ENCODE measurements at regions not wholly inside any gene's neighbourhood (a gene's known extent, or its start where the extent isn't known, plus 50 kb on each side); places are given as distances from the start of the nearest gene placed in this dataset.

GRCh38 chr2:107308835-107309234 lies 422.9 kb upstream of the ST6GAL2 start:
- no peaks in the 10 kb centered on the region for H3K4me1 Mint-ChIP-seq
- DNase-seq (no peak), ATAC-seq (ENCODE audit: low read depth in 2 of 2) (no peak)
- H3K9me3 Mint-ChIP-seq = peaks cover 0 to 5% (median 3%) of the 10 kb centered on the region in 7 donors
- H3K27me3 Mint-ChIP-seq = no peaks in the 10 kb centered on the region
- no peak overlapping the region for H3K27ac Mint-ChIP-seq
- H3K4me3 Mint-ChIP-seq = no peak overlapping the region
- no peaks in the 10 kb centered on the region for H3K36me3 Mint-ChIP-seq

DNA sequence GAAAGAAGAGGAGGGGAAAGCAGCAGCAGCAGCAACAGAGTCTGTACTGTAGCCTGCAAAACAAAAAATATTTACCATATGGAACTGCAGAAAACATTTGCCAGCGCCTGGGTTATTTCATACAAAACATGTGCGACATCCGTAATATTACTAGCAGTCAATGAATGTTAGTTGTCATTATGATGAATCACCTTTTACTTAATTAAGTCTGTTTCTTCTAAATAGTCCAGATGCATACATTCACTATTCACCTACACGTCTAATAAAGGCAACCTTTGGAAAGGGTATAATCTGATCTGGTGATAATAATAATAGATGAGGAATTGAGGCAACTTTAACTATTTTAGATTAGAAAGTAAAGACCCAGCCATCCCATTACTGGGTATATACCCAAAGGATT lies 426.3 kb upstream of the ST6GAL2 start:
- no peak for ATAC-seq (ENCODE audit: low read depth in 2 of 2)
- Mint-ChIP-seq H3K4me1 (no peaks in the 10 kb centered on the region), H3K27ac (no peak overlapping the region), H3K9me3 (peaks cover 0 to 10% (median 4%) of the 10 kb centered on the region in 7 donors), H3K4me3 (no peak overlapping the region), H3K27me3 (no peaks in the 10 kb centered on the region), H3K36me3 (no peaks in the 10 kb centered on the region)
- DNase-seq = no peak

DNA sequence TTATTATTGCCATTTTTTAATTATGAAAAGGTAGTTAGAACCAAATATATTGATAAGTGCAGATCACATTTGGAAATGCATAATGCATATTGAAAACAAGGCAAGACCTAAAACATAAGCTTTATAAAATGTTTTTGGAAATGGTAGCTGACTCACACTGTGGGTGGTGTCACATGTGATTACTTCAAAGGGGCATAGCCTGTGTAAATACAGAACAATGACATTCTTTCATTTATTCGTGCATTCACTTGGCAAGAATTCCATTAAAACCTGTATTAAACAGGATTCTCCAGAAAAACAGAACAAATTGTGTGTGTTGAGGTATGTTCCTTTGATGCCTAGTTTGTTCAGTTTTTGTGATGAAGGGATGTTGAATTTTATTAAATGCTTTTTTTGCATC lies 427.3 kb upstream of the ST6GAL2 start:
- Mint-ChIP-seq H3K27me3 (no peaks in the 10 kb centered on the region), H3K4me1 (no peaks in the 10 kb centered on the region), H3K27ac (no peak overlapping the region), H3K9me3 (peaks cover 0 to 10% (median 4%) of the 10 kb centered on the region in 7 donors), H3K36me3 (no peaks in the 10 kb centered on the region), H3K4me3 (no peak overlapping the region)
- no peak for ATAC-seq (ENCODE audit: low read depth in 2 of 2)
- DNase-seq = no peak

DNA sequence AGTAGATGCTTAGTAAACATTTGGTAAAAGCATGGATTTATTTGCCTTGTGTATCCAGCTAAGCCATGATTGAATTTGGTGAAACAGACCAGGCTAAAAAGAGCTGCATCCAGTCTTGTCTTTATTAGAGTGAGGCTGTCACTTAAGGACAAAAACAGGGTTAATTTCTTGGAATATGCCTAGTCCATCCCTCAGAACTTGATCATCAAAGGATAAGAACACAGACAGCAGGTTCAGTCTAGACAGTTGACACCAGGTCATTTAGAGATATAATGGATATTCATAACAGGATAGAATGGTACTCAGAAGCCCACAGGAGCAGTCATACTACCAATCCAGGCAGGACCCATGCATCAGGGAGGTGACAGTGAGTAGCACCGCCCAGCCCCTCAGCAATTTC lies 434.9 kb upstream of the ST6GAL2 start:
- ATAC-seq (ENCODE audit: low read depth in 2 of 2) = no peak

GRCh38 chr2:107322416-107322815 lies 436.4 kb upstream of the ST6GAL2 start:
- Mint-ChIP-seq H3K9me3 (peaks cover 0 to 23% (median 7%) of the 10 kb centered on the region in 7 donors), H3K27me3 (no peaks in the 10 kb centered on the region), H3K4me1 (no peaks in the 10 kb centered on the region), H3K36me3 (no peaks in the 10 kb centered on the region), H3K4me3 (no peak overlapping the region), H3K27ac (no peak overlapping the region)
- DNase-seq (no peak), ATAC-seq (ENCODE audit: low read depth in 2 of 2) (no peak)

More for the DNA sequence above, 434.9 kb upstream of the ST6GAL2 start:
- Mint-ChIP-seq H3K27me3 (no peaks in the 10 kb centered on the region), H3K9me3 (peaks cover 0 to 12% (median 4%) of the 10 kb centered on the region in 7 donors), H3K27ac (no peak overlapping the region), H3K36me3 (no peaks in the 10 kb centered on the region), H3K4me3 (no peak overlapping the region), H3K4me1 (no peaks in the 10 kb centered on the region)
- DNase-seq = no peak

DNA sequence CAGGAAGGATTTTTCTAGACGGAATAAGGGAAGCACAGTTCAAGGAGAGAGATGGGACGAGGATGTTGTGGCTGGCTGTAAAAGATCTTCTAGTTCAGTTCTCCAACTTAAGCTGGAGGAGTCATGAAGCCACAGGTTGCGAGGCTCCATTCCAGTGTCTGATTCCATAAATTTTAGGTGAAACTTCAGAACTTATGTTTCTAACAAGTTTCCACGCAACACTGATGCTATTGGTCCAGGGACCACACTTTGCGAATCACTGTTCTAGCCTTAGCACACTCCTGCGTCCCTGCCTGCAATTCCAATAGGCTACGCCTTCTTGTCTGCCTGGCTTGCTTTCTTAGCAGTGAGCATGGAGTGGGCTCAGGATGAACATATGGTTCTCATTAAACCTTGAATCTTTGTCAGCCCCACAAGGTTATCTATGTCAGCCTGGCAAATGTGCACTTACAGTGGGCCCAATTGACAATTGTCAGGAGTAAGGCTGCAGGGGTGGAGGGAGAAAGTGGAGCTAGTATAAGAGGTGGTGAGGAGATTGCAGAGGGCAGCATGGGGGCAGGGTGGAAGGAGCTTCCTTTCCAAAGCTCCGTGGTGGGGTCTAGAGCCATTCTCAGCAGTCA lies 438.1 kb upstream of the ST6GAL2 start:
- H3K9me3 Mint-ChIP-seq = peaks cover 5 to 27% (median 12%) of the 10 kb centered on the region in 7 donors
- ATAC-seq (ENCODE audit: low read depth in 2 of 2) = no peak
- no peaks in the 10 kb centered on the region for H3K36me3 Mint-ChIP-seq
- no peak overlapping the region for H3K27ac Mint-ChIP-seq
- DNase-seq = no peak
- H3K4me1 Mint-ChIP-seq = no peaks in the 10 kb centered on the region
- no peak overlapping the region for H3K4me3 Mint-ChIP-seq
- no peaks in the 10 kb centered on the region for H3K27me3 Mint-ChIP-seq

GRCh38 chr2:107325981-107326786 lies 440.2 kb upstream of the ST6GAL2 start:
- DNase-seq (no peak), ATAC-seq (ENCODE audit: low read depth in 2 of 2) (no peak)
- H3K36me3 Mint-ChIP-seq = no peaks in the 10 kb centered on the region
- H3K4me3 Mint-ChIP-seq = no peak overlapping the region
- no peak overlapping the region for H3K27ac Mint-ChIP-seq
- no peaks in the 10 kb centered on the region for H3K4me1 Mint-ChIP-seq
- H3K9me3 Mint-ChIP-seq = peaks cover 10 to 29% (median 12%) of the 10 kb centered on the region in 7 donors
- H3K27me3 Mint-ChIP-seq = no peaks in the 10 kb centered on the region

GRCh38 chr2:107334306-107334705 lies 448.3 kb upstream of the ST6GAL2 start:
- no peak for ATAC-seq (ENCODE audit: low read depth in 2 of 2)
- Mint-ChIP-seq H3K9me3 (peaks cover 3 to 14% (median 8%) of the 10 kb centered on the region in 7 donors), H3K4me3 (no peak overlapping the region), H3K27ac (no peak overlapping the region), H3K27me3 (no peaks in the 10 kb centered on the region), H3K4me1 (no peaks in the 10 kb centered on the region), H3K36me3 (no peaks in the 10 kb centered on the region)
- no peak for DNase-seq

DNA sequence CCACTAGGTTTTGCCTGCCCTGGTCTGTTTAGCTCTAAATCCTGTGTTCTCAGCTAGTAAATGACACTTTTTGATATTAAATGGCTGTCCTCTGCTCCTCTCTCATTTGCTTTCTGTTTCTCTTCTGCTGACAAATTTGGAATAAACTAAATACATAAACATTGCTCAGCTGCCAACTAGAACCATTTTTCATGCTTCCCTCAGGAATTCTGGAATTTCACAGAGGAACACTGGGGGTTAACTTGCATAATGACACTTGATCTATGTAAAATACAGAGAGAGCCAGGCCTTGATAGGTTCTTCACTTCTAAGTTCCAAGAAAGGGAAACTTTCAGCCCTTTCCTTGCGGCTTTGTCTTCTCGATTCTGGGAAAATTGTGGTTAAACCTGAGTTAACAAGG lies 450.6 kb upstream of the ST6GAL2 start:
- Mint-ChIP-seq H3K4me1 (no peaks in the 10 kb centered on the region), H3K9me3 (peaks cover 0 to 18% (median 5%) of the 10 kb centered on the region in 7 donors), H3K4me3 (no peak overlapping the region), H3K36me3 (no peaks in the 10 kb centered on the region), H3K27ac (no peak overlapping the region), H3K27me3 (no peaks in the 10 kb centered on the region)
- DNase-seq = no peak
- no peak for ATAC-seq (ENCODE audit: low read depth in 2 of 2)

DNA sequence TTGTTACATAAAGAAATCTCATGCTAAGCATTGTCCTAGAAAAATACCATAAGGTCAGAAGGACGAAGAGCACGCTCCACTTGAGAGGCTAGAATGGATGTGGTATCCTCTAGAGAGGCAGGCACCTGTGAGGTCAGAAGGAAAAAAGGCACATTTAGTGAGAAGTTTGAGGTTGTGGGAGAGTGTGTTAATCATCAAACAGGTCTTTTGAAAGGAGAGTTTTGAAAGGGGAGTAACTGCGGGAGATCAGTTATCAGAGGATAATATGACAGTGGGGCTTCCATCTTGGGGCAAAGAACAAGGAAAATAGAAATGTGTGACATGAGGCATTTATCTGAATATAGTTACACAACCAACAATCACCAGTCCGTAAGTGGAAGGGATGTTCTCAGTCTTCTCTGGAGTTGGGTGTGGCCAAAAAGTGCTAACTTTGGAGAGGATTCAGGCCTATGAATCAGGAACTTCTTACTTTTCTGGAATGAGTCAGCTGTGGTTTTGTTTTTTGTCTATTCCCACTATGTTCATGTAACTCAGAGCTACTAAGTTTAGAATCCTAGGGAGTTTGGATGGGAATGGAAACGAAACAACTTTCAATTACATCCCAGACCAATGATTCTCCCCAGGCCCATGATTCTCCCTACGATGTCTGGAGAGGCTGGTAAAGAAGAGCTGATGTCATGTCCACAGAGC lies 451.4 kb upstream of the ST6GAL2 start:
- no peak for ATAC-seq (ENCODE audit: low read depth in 2 of 2)
- no peak overlapping the region for H3K27ac Mint-ChIP-seq

DNA sequence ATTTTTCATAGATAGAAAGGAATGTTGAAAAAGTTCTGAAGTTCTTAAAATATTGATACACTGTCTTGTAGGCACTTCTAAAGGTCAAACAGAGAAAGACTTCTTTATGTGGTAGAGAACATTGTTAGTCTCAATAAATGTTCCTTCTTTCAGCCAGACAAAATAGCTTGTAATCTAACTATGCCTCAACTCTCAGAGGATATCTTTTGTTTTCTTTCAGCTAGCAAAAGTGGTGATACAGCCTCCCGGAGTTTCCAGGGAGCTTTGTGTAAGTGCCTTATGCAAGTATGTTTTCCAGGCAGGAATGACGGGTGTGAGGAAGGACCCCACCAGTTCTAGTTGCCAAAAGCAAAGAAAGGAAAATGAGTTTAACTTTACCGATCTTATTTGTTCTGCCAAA lies 452.1 kb upstream of the ST6GAL2 start:
- Mint-ChIP-seq H3K4me3 (no peak overlapping the region), H3K27ac (no peak overlapping the region), H3K4me1 (no peaks in the 10 kb centered on the region), H3K9me3 (peaks cover 0 to 13% (median 8%) of the 10 kb centered on the region in 7 donors), H3K36me3 (no peaks in the 10 kb centered on the region), H3K27me3 (no peaks in the 10 kb centered on the region)
- DNase-seq (no peak), ATAC-seq (ENCODE audit: low read depth in 2 of 2) (no peak)

More for the DNA sequence above, 451.4 kb upstream of the ST6GAL2 start:
- H3K27me3 Mint-ChIP-seq = no peaks in the 10 kb centered on the region
- H3K4me3 Mint-ChIP-seq = no peak overlapping the region
- DNase-seq = no peak
- no peaks in the 10 kb centered on the region for H3K4me1 Mint-ChIP-seq
- peaks cover 0 to 18% (median 5%) of the 10 kb centered on the region in 7 donors for H3K9me3 Mint-ChIP-seq
- no peaks in the 10 kb centered on the region for H3K36me3 Mint-ChIP-seq

DNA sequence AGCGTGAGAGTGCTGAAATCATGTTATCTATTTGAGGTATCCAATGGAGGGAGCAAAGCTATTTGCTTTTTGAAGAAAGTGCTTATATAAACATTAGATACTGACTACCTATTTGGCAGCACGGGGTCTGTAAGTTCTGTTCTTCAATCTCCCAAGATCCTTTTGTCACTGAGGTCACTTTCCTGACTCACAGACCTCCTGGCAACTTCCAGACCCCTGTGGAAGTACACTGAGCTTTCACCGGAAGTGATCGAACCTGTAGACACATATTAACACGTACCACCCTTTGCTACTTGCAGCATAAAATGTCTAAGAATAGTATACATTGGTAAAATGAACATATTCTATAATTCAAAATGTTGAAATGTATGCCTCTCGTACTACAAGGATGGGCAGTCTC lies 452.6 kb upstream of the ST6GAL2 start:
- no peaks in the 10 kb centered on the region for H3K27me3 Mint-ChIP-seq

GRCh38 chr2:107340955-107341354 lies 455.0 kb upstream of the ST6GAL2 start:
- Mint-ChIP-seq H3K27ac (no peak overlapping the region), H3K4me1 (no peaks in the 10 kb centered on the region), H3K4me3 (no peak overlapping the region), H3K36me3 (no peaks in the 10 kb centered on the region), H3K27me3 (no peaks in the 10 kb centered on the region), H3K9me3 (peaks cover 2 to 13% (median 8%) of the 10 kb centered on the region in 7 donors)
- DNase-seq (no peak), ATAC-seq (ENCODE audit: low read depth in 2 of 2) (no peak)

More for the DNA sequence above, 452.6 kb upstream of the ST6GAL2 start:
- Mint-ChIP-seq H3K4me3 (no peak overlapping the region), H3K36me3 (no peaks in the 10 kb centered on the region), H3K27ac (no peak overlapping the region), H3K4me1 (no peaks in the 10 kb centered on the region), H3K9me3 (peaks cover 2 to 13% (median 8%) of the 10 kb centered on the region in 7 donors)
- ATAC-seq (ENCODE audit: low read depth in 2 of 2) (no peak), DNase-seq (no peak)

GRCh38 chr2:107349329-107349728 lies 463.4 kb upstream of the ST6GAL2 start:
- Mint-ChIP-seq H3K9me3 (peaks cover 2 to 27% (median 8%) of the 10 kb centered on the region in 7 donors), H3K27me3 (no peaks in the 10 kb centered on the region), H3K4me3 (no peak overlapping the region), H3K36me3 (no peaks in the 10 kb centered on the region), H3K4me1 (no peaks in the 10 kb centered on the region), H3K27ac (no peak overlapping the region)
- ATAC-seq (ENCODE audit: low read depth in 2 of 2) (no peak), DNase-seq (no peak)
